CD14-positive monocyte (primary cell): ENCODE measurements at regions not wholly inside any gene's neighbourhood (a gene's known extent, or its start where the extent isn't known, plus 50 kb on each side); places are given as distances from the start of the nearest gene placed in this dataset.

Experiments
- DNase-seq, 3 donors: peaks; one replicate each; pipeline ENCODE4 v3.0.0-alpha.2; 2011 to 2022
- H2AFZ ChIP-seq: 2 replicates; pipeline ENCODE4 v1.6.0; 2012; ENCODE audit warnings: mild to moderate bottlenecking, low read depth, low read length, inconsistent platforms; ENCODE audit not compliant: insufficient read depth, poor library complexity, severe bottlenecking
- H3K27ac ChIP-seq, 2 donors: 1 replicate in 1 of 2; 2 replicates in 1 of 2; pipeline ENCODE4 v1.5.1; 2012 to 2013; ENCODE audit warnings: low read length in 2 of 2, control low read depth in 1 of 2, inconsistent platforms in 1 of 2, low read depth in 1 of 2, mild to moderate bottlenecking in 1 of 2
- H3K27me3 ChIP-seq, 2 donors: one replicate each; pipeline versions ENCODE4 v1.6.0 to v1.6.1; 2011 to 2013; ENCODE audit warnings: low read length in 2 of 2; ENCODE audit not compliant: control insufficient read depth in 2 of 2, insufficient read depth in 2 of 2
- H3K36me3 ChIP-seq, 2 donors: replicated peaks in 1 of 2; 1 replicate in 1 of 2; 2 replicates in 1 of 2; pipeline versions ENCODE4 v1.5.1 to v1.6.1; 2012 to 2013; ENCODE audit warnings: low read length in 2 of 2, control low read depth in 1 of 2, inconsistent platforms in 1 of 2, mild to moderate bottlenecking in 1 of 2; ENCODE audit not compliant: insufficient read depth in 2 of 2, control insufficient read depth in 1 of 2
- H3K4me1 ChIP-seq, 2 donors: 1 replicate in 1 of 2; 2 replicates in 1 of 2; pipeline versions ENCODE4 v1.5.1 to v1.6.1; 2012 to 2013; ENCODE audit warnings: low read length in 2 of 2, control low read depth in 1 of 2, inconsistent platforms in 1 of 2, mild to moderate bottlenecking in 1 of 2, moderate library complexity in 1 of 2; ENCODE audit not compliant: insufficient read depth in 2 of 2, control insufficient read depth in 1 of 2
- H3K4me2 ChIP-seq: replicated peaks from 2 replicates; pipeline ENCODE3; 2012; ENCODE audit warnings: low read length, moderate library complexity, mild to moderate bottlenecking; ENCODE audit not compliant: poor library complexity, severe bottlenecking; ENCODE audit errors: extremely low read depth
- H3K4me3 ChIP-seq, 3 experiments: fragments of 200-600 bp in 1 of 3; sonication (generic) in 1 of 3; replicated peaks in 1 of 3; 1 replicate in 2 of 3; 2 replicates in 1 of 3; pipeline ENCODE4 v1.5.1; 2011 to 2013; ENCODE audit warnings: low read length in 3 of 3, mild to moderate bottlenecking in 3 of 3, control low read depth in 2 of 3, low read depth in 2 of 3, inconsistent platforms in 1 of 3, moderate library complexity in 1 of 3
- H3K79me2 ChIP-seq: 2 replicates; pipeline ENCODE4 v1.6.0; 2012; ENCODE audit warnings: mild to moderate bottlenecking, control low read depth, inconsistent platforms, low read length, moderate library complexity; ENCODE audit not compliant: insufficient read depth
- H3K9ac ChIP-seq: 2 replicates; pipeline ENCODE4 v1.6.0; 2017; ENCODE audit warnings: low read length, mild to moderate bottlenecking; ENCODE audit not compliant: insufficient read depth, poor library complexity, severe bottlenecking
- H3K9me3 ChIP-seq, 2 donors: replicated peaks in 1 of 2; 1 replicate in 1 of 2; 2 replicates in 1 of 2; pipeline versions ENCODE4 v1.5.1 to v1.6.1; 2012 to 2013; ENCODE audit warnings: low read length in 2 of 2, control low read depth in 1 of 2; ENCODE audit not compliant: control insufficient read depth in 1 of 2, insufficient read depth in 1 of 2
- H4K20me1 ChIP-seq: 2 replicates; pipeline ENCODE4 v1.6.0; 2012; ENCODE audit warnings: mild to moderate bottlenecking, low read length, control low read depth, moderate library complexity; ENCODE audit not compliant: insufficient read depth
- H3K27ac Mint-ChIP-seq, 7 donors: one replicate each; pipeline ENCODE4 v1.8.0; 2020; ENCODE audit warnings: mild to moderate bottlenecking in 7 of 7, mixed read lengths in 7 of 7, moderate library complexity in 6 of 7, inconsistent platforms in 2 of 7
- H3K27me3 Mint-ChIP-seq, 3 donors: one replicate each; pipeline ENCODE4 v1.8.0; 2021 to 2022; ENCODE audit warnings: low read depth in 3 of 3, mild to moderate bottlenecking in 3 of 3, mixed read lengths in 3 of 3, moderate library complexity in 3 of 3, inconsistent platforms in 1 of 3
- H3K36me3 Mint-ChIP-seq, 2 donors: one replicate each; pipeline ENCODE4 v1.8.0; 2020; ENCODE audit warnings: mixed read lengths in 2 of 2, inconsistent platforms in 1 of 2, mild to moderate bottlenecking in 1 of 2
- H3K4me1 Mint-ChIP-seq: one replicate; pipeline ENCODE4 v1.8.0; 2020; ENCODE audit warnings: mild to moderate bottlenecking, mixed read lengths
- H3K4me3 Mint-ChIP-seq, 2 donors: one replicate each; pipeline ENCODE4 v1.8.0; 2020; ENCODE audit warnings: mild to moderate bottlenecking in 2 of 2, mixed read lengths in 2 of 2, moderate library complexity in 1 of 2
- H3K9me3 Mint-ChIP-seq, 7 donors: one replicate each; pipeline ENCODE4 v1.8.0; 2020 to 2022; ENCODE audit warnings: mixed read lengths in 7 of 7, mild to moderate bottlenecking in 6 of 7, moderate library complexity in 6 of 7, inconsistent platforms in 2 of 7
- WGBS: methylation state at CpG from one replicate; pipeline ENCODE4 v1.1.5; 2013; ENCODE audit warnings: missing lambda C conversion rate; ENCODE audit not compliant: insufficient coverage; 5-methylcytosine and 5-hydroxymethylcytosine counted together
- intact Hi-C, 2 donors: fragments of 100-400 bp; cut with micrococcal nuclease; formaldehyde crosslinking; loops; one replicate each; pipeline versions ENCODE4 v1.15.0 to v1.15.1; 2023
- TF ChIP-seq, protein P1 (sequence below): fragments of 200-600 bp; IDR thresholded peaks from one replicate; pipeline ENCODE4 v1.8.0; 2022; ENCODE audit warnings: antibody characterized with exemption, mild to moderate bottlenecking

DNA sequence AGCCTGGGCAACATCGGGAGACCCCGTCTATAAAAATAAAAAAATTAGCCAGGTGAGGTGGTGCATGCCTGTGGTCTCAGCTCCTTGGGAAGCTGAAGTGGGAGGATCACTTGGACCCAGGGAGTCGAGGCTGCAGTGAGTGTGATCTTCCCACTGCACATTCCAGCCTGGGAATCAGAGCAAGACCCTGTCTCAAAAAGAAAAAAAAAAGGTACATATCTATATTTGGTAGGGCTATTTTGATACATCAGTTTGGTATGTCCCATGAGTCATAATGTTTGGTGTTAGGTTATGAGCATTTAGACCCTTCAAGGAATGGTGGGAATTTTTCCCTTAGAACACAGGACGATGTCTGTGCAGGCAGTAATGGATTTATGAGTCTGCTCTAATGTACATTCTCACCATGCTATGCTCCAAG, 55.3 kb upstream of the POU4F3 start:
- Histone ChIP-seq H3K79me2 (no peaks in the 10 kb centered on the region), H3K4me3 (no peak overlapping the region), H3K4me1 (no peaks in the 10 kb centered on the region), H2AFZ (no peak overlapping the region), H3K9ac (no peak overlapping the region), H3K9me3 (no peaks in the 10 kb centered on the region), H4K20me1 (no peaks in the 10 kb centered on the region), H3K27ac (no peak overlapping the region), H3K4me2 (no peak overlapping the region), H3K36me3 (peaks cover 87 to 95% of the 10 kb centered on the region in 2 donors), H3K27me3 (no peaks in the 10 kb centered on the region)
- H3K4me1 Mint-ChIP-seq = no peaks in the 10 kb centered on the region
- intact Hi-C loops = no loop called here
- H3K36me3 Mint-ChIP-seq = peaks cover 47 to 78% of the 10 kb centered on the region in 2 donors
- no peak for DNase-seq
- H3K27me3 Mint-ChIP-seq = no peaks in the 10 kb centered on the region
- no peak overlapping the region for H3K4me3 Mint-ChIP-seq
- no peaks in the 10 kb centered on the region for H3K9me3 Mint-ChIP-seq
- TF ChIP-seq, protein P1, sequence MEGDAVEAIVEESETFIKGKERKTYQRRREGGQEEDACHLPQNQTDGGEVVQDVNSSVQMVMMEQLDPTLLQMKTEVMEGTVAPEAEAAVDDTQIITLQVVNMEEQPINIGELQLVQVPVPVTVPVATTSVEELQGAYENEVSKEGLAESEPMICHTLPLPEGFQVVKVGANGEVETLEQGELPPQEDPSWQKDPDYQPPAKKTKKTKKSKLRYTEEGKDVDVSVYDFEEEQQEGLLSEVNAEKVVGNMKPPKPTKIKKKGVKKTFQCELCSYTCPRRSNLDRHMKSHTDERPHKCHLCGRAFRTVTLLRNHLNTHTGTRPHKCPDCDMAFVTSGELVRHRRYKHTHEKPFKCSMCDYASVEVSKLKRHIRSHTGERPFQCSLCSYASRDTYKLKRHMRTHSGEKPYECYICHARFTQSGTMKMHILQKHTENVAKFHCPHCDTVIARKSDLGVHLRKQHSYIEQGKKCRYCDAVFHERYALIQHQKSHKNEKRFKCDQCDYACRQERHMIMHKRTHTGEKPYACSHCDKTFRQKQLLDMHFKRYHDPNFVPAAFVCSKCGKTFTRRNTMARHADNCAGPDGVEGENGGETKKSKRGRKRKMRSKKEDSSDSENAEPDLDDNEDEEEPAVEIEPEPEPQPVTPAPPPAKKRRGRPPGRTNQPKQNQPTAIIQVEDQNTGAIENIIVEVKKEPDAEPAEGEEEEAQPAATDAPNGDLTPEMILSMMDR = no peak
- no peak overlapping the region for H3K27ac Mint-ChIP-seq
- 100% methylated on average over 3 of the region's 4 CpGs for WGBS

DNA sequence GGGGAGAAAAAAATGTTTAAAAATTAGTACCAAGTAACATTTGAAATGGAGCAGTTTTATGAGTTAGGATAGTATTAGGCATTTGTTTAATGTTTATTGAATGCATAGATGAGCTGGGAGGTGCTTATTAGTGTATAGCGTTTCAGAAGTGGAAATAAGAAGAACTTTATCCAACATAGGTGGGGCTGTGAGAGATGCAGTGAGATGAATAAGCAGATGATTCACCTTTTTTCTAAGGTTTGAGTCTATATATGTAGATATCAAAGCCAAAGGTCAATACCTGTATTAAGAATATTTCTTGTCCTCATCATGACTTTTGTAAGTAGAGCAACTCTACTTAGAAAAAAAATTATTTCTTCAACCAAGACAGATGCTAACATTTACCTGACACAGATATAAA, 54.6 kb upstream of the POU4F3 start:
- Histone ChIP-seq H3K9ac (no peak overlapping the region), H4K20me1 (no peaks in the 10 kb centered on the region), H3K9me3 (no peaks in the 10 kb centered on the region), H3K27ac (no peak overlapping the region), H3K27me3 (no peaks in the 10 kb centered on the region), H3K4me2 (no peak overlapping the region), H3K4me1 (no peaks in the 10 kb centered on the region), H3K4me3 (no peak overlapping the region), H2AFZ (no peak overlapping the region), H3K36me3 (peaks cover 84 to 93% of the 10 kb centered on the region in 2 donors), H3K79me2 (no peaks in the 10 kb centered on the region)
- Mint-ChIP-seq H3K4me1 (no peaks in the 10 kb centered on the region), H3K27ac (peak overlapping the region in 1 of 7 donors; percentile 55), H3K27me3 (no peaks in the 10 kb centered on the region), H3K4me3 (no peak overlapping the region), H3K9me3 (no peaks in the 10 kb centered on the region), H3K36me3 (peaks cover 48 to 73% of the 10 kb centered on the region in 2 donors)
- intact Hi-C loops = no loop called here
- 100% methylated on average over 1 of the region's 1 CpG for WGBS
- DNase-seq = no peak
- TF ChIP-seq, protein P1 = no peak
